Activated CD4-positive, alpha-beta T cell treated with anti-CD3 and anti-CD28 coated beads, Interleukin-2, amount 50 U/mL, for 1 hour (primary cell): ENCODE measurements at regions not wholly inside any gene's neighbourhood (a gene's known extent, or its start where the extent isn't known, plus 50 kb on each side); places are given as distances from the start of the nearest gene placed in this dataset.

ENCODE experiments used
- DNase-seq: peaks from one replicate; pipeline ENCODE4 v3.0.0-alpha.2; 2020

DNA sequence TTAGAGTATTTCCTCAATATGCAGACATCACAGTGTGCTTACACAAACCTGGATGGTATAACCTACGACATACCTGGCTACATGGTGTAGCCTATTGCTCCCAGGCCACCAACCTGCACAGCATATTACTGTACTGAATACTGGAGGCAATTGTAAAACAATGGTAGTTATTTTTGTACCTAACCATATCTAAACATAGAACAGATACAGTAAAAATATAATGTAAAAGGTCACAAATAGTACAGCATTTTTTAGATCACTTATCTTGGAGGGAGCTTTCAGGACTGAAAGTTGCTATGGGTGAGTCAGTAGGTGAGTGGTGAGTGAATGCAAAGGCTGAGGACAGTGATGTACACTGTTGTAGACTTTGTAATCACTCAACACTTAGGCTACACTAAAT lies 492.3 kb downstream of the MRPL39 start:
- no peak for DNase-seq

- DNase-seq: no peak
Observed at GRCh38 chr21:25107708-25108107, 499.6 kb downstream of the MRPL39 start.

- no peak for DNase-seq
Observed at GRCh38 chr21:25103500-25104207, 503.6 kb downstream of the MRPL39 start.

GRCh38 chr21:25097648-25098047 lies 509.6 kb downstream of the MRPL39 start:
- DNase-seq: no peak

GRCh38 chr21:25094695-25095094 lies 512.6 kb downstream of the MRPL39 start:
- no peak for DNase-seq

DNA sequence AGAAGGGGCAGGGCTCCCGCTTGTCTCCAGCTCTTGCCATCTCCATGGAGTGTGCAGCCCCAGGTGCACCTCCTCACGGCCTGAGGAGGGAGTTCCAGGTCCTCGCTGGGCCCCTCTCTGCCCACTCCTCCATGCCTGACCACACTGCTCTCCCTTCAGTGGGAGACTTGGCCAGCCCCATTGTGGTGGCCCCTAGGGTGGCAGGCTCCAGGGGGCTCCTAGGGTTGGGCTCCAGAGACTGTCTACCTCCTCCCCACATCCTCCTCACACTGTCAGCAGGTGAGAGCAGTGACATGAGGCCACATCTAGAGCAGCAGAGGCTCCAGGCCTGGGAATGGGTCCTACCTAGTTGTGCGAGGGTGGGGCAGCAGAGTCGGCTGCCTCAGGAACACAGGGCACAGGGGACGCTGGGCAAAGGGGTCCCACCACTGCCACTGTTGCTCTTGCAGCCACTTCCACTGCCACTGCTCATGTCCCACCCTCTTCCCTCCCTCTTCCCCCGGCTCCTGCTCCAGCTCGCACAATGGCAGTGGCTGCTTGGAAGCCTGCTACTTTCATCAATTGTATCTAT lies 514.8 kb downstream of the MRPL39 start:
- no peak for DNase-seq

DNA sequence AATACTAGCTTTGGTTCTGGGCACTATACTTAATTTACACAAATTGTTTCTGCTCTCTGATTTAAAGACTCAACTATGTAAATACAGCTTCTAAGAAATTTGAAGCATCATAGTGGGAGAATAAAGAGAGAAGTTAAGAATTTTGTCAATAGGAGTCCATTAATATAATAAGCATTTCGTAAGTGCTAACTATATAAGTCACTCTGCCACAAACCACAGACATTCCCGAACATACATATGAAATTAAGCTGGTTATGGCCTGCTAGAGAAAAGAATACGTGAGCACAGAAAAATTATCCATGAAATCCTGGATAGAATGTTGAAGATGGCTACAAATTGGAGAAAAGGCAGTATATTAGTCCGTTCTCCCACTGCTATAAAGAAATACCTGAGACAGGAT lies 526.2 kb downstream of the MRPL39 start:
- no peak for DNase-seq

DNA sequence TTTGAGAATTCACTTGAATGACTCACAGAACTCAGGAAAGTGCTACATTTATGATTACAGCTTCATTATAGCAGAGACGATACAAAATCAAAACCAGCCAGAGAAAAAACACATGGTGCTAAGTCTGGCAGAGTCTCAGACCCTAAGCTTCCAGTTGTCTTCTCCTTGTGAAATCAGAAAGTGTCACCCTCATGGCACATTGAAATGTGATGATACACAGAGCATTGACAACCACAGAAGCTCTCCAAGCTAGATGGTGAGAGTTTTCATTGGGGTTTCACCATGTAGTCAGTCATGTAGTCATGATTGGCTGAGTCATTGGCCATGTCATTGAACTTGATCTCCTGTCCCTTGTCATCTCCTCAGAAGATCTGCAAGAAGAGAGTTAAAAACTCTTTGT lies 526.6 kb downstream of the MRPL39 start:
- no peak for DNase-seq

GRCh38 chr21:25080141-25080540 lies 527.1 kb downstream of the MRPL39 start:
- no peak for DNase-seq

DNA sequence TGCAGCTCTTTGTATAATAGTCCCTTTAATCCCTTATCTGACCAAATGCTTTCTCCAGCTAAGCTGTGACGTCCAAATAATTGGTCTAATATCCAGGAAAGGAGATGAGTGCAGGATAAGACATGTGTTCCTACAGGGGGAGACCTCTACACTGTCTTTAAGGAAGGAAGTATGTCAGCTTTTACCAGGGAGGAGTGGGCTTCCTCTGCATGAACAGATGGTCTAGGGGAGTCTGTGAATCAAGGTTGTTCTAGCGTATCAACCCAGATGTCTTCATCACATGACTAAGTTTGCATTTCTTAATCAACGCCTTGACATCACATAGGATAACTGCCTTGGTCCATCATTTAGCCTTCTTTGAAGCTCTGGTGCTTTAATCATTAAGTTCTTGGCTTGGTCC lies 528.2 kb downstream of the MRPL39 start:
- DNase-seq: no peak

GRCh38 chr21:25062061-25062460 lies 545.2 kb downstream of the MRPL39 start:
- no peak for DNase-seq

DNA sequence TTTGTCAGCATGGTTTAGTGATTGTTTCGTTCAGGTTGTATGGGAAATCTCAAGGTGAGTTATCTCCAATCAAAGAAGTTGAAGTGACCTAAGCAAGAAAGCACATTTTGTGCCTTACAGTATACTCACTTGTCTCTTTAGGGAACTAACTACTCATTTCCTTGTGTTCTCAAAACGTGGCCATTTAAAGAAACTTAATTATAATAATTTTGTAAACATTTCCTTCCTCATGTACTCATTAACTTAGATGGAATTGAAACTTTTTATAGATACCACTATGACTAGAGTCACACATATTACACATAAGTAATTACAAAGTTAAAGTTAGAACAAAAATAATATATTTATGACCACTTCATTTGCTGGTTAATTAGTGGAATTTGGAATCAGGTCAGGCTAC lies 552.6 kb downstream of the MRPL39 start:
- DNase-seq: no peak

- DNase-seq: no peak
Observed at GRCh38 chr21:25039461-25040380, 567.6 kb downstream of the MRPL39 start.

GRCh38 chr21:25036775-25037174 lies 570.5 kb downstream of the MRPL39 start:
- DNase-seq: no peak

DNA sequence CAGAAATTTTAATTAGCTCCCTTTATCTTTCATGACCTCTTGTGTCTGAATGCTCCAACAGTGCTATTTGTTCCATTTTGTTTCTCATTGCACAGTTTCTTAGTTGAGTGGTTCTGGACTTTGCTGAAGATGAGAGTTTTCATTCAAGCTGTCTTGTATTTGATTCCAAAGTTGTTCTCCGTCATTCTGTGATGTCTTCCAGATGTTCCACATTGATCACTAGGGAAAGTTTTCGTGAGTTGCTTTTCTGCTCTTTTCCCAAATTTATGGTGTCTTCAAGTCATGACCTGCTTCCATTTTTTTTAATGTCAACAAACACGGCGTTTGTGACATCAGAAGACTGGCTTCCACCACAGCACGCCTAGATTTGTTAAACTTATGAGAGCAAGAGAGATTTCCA lies 575.5 kb downstream of the MRPL39 start:
- no peak for DNase-seq

- no peak for DNase-seq
Observed at GRCh38 chr21:25029580-25029979, 577.7 kb downstream of the MRPL39 start.

DNA sequence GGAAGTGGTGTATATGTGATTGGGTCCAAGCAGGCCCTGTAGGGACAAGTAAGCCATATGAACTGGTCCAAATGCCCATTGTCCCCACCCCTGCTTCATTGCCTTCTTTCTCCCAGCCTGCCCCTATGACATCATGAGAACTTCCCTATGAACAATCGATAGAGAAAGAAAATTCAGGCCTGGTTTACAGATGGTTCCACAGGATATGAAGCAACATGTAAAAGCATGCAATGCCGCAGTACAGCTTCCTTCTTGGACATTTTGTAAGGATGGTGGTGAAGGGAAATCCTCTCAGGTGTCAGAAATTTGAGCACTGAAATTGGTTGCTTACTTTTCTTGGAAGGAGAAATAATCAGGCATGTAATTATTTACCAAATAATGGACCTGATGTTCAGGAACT lies 581.7 kb downstream of the MRPL39 start:
- DNase-seq: no peak

- no peak for DNase-seq
Observed at GRCh38 chr21:25024639-25025038, 582.6 kb downstream of the MRPL39 start.

DNA sequence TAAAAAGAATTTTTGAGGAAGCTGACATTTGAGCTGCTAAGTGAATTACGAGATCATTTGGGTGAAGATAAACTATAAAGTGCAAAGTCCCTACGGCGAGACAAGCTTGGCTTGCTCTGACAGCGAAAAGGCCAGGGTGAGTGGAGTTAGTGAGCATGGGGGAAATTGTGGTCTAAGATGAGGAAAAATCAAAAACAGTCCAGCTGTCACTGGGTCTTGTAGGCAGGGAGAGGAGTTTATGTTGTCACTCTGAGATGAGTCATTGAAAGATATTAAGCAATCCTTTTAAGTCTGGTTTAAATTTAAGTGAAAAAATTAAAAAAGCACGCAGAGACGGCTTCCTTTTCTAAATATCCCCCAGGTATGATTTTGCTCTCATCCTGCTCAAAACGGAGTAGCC lies 601.9 kb downstream of the MRPL39 start:
- no peak for DNase-seq

DNA sequence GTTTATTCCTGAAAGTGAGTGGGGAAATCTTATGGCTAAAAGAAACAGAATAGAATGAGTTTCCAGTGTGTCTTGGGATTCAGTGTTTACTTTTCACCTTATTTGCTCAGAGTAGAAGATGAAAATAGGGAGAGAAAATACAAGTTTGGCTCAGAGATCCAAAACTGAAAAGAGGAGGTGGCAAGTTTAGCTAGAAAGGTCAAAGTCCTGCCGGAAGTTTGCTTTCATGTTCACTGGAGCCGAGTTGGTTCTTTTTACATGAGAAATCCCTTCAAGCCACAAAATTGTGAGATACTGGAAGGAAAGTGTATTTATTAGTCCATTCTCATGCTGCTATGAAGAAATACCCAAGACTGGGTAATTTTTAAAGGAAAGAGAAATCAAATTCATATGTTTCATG lies 604.6 kb downstream of the MRPL39 start:
- DNase-seq: no peak

DNA sequence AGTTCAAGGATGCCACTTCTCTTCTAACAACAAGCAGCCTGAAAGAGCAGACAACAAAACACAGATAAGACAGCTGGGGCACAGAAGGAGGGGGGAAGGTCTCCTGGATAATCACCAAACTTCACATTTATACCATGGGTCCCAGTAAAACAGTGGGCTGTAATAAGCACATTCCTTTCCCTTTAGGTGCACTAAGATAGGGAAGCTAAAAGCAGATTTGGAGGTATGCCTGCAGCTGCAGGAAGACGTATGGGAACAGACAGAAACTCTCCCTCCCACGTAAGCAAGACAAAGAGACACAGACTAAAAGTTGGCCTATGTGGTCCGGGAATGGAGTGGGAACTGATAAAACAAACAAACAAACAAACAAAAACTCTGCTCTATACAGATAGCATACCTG lies 612.1 kb downstream of the MRPL39 start:
- DNase-seq: no peak

GRCh38 chr21:24994717-24995116 lies 612.6 kb downstream of the MRPL39 start:
- DNase-seq: no peak

- DNase-seq: no peak
Observed at GRCh38 chr21:24989516-24989915, 617.8 kb downstream of the MRPL39 start.

- no peak for DNase-seq
Observed at GRCh38 chr21:24988941-24989340, 618.3 kb downstream of the MRPL39 start.
